Neural progenitor cell (in vitro differentiated cells): ENCODE measurements at regions not wholly inside any gene's neighbourhood (a gene's known extent, or its start where the extent isn't known, plus 50 kb on each side); places are given as distances from the start of the nearest gene placed in this dataset.
A peak's percentile ranks its signal among the peaks of the same experiment; 100 is the strongest.

Experiments used
- DNase-seq: peaks from one replicate; pipeline ENCODE4 v3.0.0-alpha.2; 2016; ENCODE audit warnings: low spot score
- H2AFZ ChIP-seq: fragments of 200-600 bp; sonication (generic); replicated peaks from 2 replicates; pipeline ENCODE4 v1.6.1; 2016; ENCODE audit warnings: antibody characterized with exemption
- H3F3A ChIP-seq: fragments of 200-600 bp; sonication (generic); 2 replicates; pipeline ENCODE4 v1.6.1; 2016; ENCODE audit warnings: antibody characterized with exemption, low read depth
- H3K27ac ChIP-seq: fragments of 200-600 bp; sonication (generic); 2 replicates; pipeline ENCODE4 v1.5.1; 2016; ENCODE audit warnings: mild to moderate bottlenecking
- H3K27me3 ChIP-seq: fragments of 200-600 bp; sonication (generic); 2 replicates; pipeline ENCODE4 v1.6.1; 2016; ENCODE audit warnings: mild to moderate bottlenecking, moderate library complexity
- H3K36me3 ChIP-seq: fragments of 200-600 bp; sonication (generic); 2 replicates; pipeline ENCODE4 v1.5.1; 2016
- H3K4me1 ChIP-seq: fragments of 200-600 bp; sonication (generic); 2 replicates; pipeline ENCODE4 v1.6.1; 2016; ENCODE audit warnings: mixed run types
- H3K4me2 ChIP-seq: fragments of 200-600 bp; sonication (generic); 2 replicates; pipeline ENCODE4 v1.6.1; 2016
- H3K4me3 ChIP-seq: fragments of 200-600 bp; sonication (generic); 2 replicates; pipeline ENCODE4 v1.5.1; 2016
- H3K79me2 ChIP-seq: fragments of 200-600 bp; sonication (generic); 2 replicates; pipeline ENCODE4 v1.6.1; 2016; ENCODE audit warnings: low read depth
- H3K9ac ChIP-seq: fragments of 200-600 bp; sonication (generic); 2 replicates; pipeline ENCODE4 v1.6.1; 2016
- H3K9me3 ChIP-seq: fragments of 200-600 bp; sonication (generic); 2 replicates; pipeline ENCODE4 v1.5.1; 2016; ENCODE audit warnings: low read depth
- H4K20me1 ChIP-seq: fragments of 200-600 bp; sonication (generic); 2 replicates; pipeline ENCODE4 v1.6.1; 2016; ENCODE audit warnings: low read depth
- H3K27ac Mint-ChIP-seq: 3 replicates; pipeline ENCODE4 v1.8.0; 2021; ENCODE audit warnings: mixed read lengths
- H3K27me3 Mint-ChIP-seq: 2 replicates; pipeline ENCODE4 v1.8.0; 2022; ENCODE audit warnings: low read depth, mild to moderate bottlenecking, inconsistent platforms, moderate library complexity, mixed read lengths; ENCODE audit not compliant: insufficient read depth
- H3K36me3 Mint-ChIP-seq: 3 replicates; pipeline ENCODE4 v1.8.0; 2021; ENCODE audit warnings: mixed read lengths
- H3K4me1 Mint-ChIP-seq: 3 replicates; pipeline ENCODE4 v1.8.0; 2021; ENCODE audit warnings: mixed read lengths
- H3K4me3 Mint-ChIP-seq: 3 replicates; pipeline ENCODE4 v1.8.0; 2021; ENCODE audit warnings: mild to moderate bottlenecking, moderate library complexity, mixed read lengths
- H3K9me3 Mint-ChIP-seq: 3 replicates; pipeline ENCODE4 v1.8.0; 2020; ENCODE audit warnings: mixed read lengths
- CTCF ChIP-seq: fragments of 200-600 bp; sonication (generic); IDR thresholded peaks from 2 replicates; pipeline ENCODE4 v1.5.1; 2017; ENCODE audit warnings: antibody characterized with exemption, mild to moderate bottlenecking
- EZH2 ChIP-seq: fragments of 200-600 bp; sonication (generic); IDR thresholded peaks from 2 replicates; pipeline ENCODE4 v1.6.1; 2017; ENCODE audit warnings: antibody characterized with exemption, mild to moderate bottlenecking, moderate library complexity
- EZH2phosphoT487 ChIP-seq: fragments of 200-600 bp; sonication (generic); IDR thresholded peaks from 2 replicates; pipeline ENCODE4 v1.6.1; 2017; ENCODE audit warnings: antibody characterized with exemption

- H4K20me1 ChIP-seq: no peaks in the 10 kb centered on the region
- no peaks in the 10 kb centered on the region for H3F3A ChIP-seq
- H3K9me3 Mint-ChIP-seq: no peaks in the 10 kb centered on the region
- no peak overlapping the region for H3K27ac ChIP-seq
- TF ChIP-seq EZH2phosphoT487 (no peak), CTCF (no peak), EZH2 (no peak)
- no peak overlapping the region for H3K9ac ChIP-seq
- H3K27me3 Mint-ChIP-seq: no peaks in the 10 kb centered on the region
- no peaks in the 10 kb centered on the region for H3K36me3 Mint-ChIP-seq
- H3K4me1 ChIP-seq: no peaks in the 10 kb centered on the region
- no peaks in the 10 kb centered on the region for H3K36me3 ChIP-seq
- H3K27me3 ChIP-seq: no peaks in the 10 kb centered on the region
- no peaks in the 10 kb centered on the region for H3K79me2 ChIP-seq
- no peak overlapping the region for H2AFZ ChIP-seq
- H3K4me2 ChIP-seq: no peak overlapping the region
- H3K4me3 Mint-ChIP-seq: no peak overlapping the region
- peaks cover 3% of the 10 kb centered on the region for H3K4me1 Mint-ChIP-seq
- H3K27ac Mint-ChIP-seq: no peak overlapping the region
- DNase-seq: no peak
- no peak overlapping the region for H3K4me3 ChIP-seq
- no peaks in the 10 kb centered on the region for H3K9me3 ChIP-seq
Observed at GRCh38 chr3:81244231-81244630, 517.2 kb downstream of the GBE1 start.

GRCh38 chr3:81242871-81243270 is 518.6 kb downstream of the GBE1 start:
- no peaks in the 10 kb centered on the region for H3K27me3 ChIP-seq
- Mint-ChIP-seq H3K27me3 (no peaks in the 10 kb centered on the region), H3K9me3 (no peaks in the 10 kb centered on the region), H3K36me3 (no peaks in the 10 kb centered on the region), H3K27ac (no peak overlapping the region), H3K4me3 (no peak overlapping the region), H3K4me1 (peaks cover 3% of the 10 kb centered on the region)
- H3K4me2 ChIP-seq: no peak overlapping the region
- H3F3A ChIP-seq: no peaks in the 10 kb centered on the region
- H3K4me1 ChIP-seq: no peaks in the 10 kb centered on the region
- no peak overlapping the region for H3K4me3 ChIP-seq
- no peaks in the 10 kb centered on the region for H3K79me2 ChIP-seq
- no peaks in the 10 kb centered on the region for H3K36me3 ChIP-seq
- H3K27ac ChIP-seq: no peak overlapping the region
- H4K20me1 ChIP-seq: no peaks in the 10 kb centered on the region
- H3K9ac ChIP-seq: no peak overlapping the region
- H3K9me3 ChIP-seq: no peaks in the 10 kb centered on the region
- no peak overlapping the region for H2AFZ ChIP-seq
- TF ChIP-seq CTCF (peak; percentile 46), EZH2 (no peak)
- no peak for DNase-seq

- H4K20me1 ChIP-seq: no peaks in the 10 kb centered on the region
- no peak overlapping the region for H3K27ac Mint-ChIP-seq
- H3F3A ChIP-seq: no peaks in the 10 kb centered on the region
- H3K4me1 ChIP-seq: no peaks in the 10 kb centered on the region
- H3K4me1 Mint-ChIP-seq: peaks cover 3% of the 10 kb centered on the region
- H3K27me3 Mint-ChIP-seq: no peaks in the 10 kb centered on the region
- H3K4me2 ChIP-seq: no peak overlapping the region
- no peak for DNase-seq
- no peak overlapping the region for H3K27ac ChIP-seq
- H3K4me3 ChIP-seq: no peak overlapping the region
- H3K9me3 Mint-ChIP-seq: no peaks in the 10 kb centered on the region
- H3K36me3 ChIP-seq: no peaks in the 10 kb centered on the region
- H3K36me3 Mint-ChIP-seq: no peaks in the 10 kb centered on the region
- H3K9ac ChIP-seq: no peak overlapping the region
- no peak overlapping the region for H3K4me3 Mint-ChIP-seq
- no peak overlapping the region for H2AFZ ChIP-seq
- H3K9me3 ChIP-seq: no peaks in the 10 kb centered on the region
- H3K79me2 ChIP-seq: no peaks in the 10 kb centered on the region
- no peak for TF ChIP-seq EZH2
- no peak for TF ChIP-seq EZH2phosphoT487
- TF ChIP-seq CTCF: no peak
- H3K27me3 ChIP-seq: no peaks in the 10 kb centered on the region
Observed at GRCh38 chr3:81237181-81237580, 524.3 kb downstream of the GBE1 start.

- Mint-ChIP-seq H3K27me3 (no peaks in the 10 kb centered on the region), H3K36me3 (no peaks in the 10 kb centered on the region), H3K9me3 (no peaks in the 10 kb centered on the region), H3K4me1 (no peaks in the 10 kb centered on the region), H3K27ac (no peak overlapping the region), H3K4me3 (no peak overlapping the region)
- no peak overlapping the region for H3K27ac ChIP-seq
- no peak overlapping the region for H3K4me3 ChIP-seq
- H2AFZ ChIP-seq: no peak overlapping the region
- no peaks in the 10 kb centered on the region for H3K27me3 ChIP-seq
- H3F3A ChIP-seq: no peaks in the 10 kb centered on the region
- H3K9me3 ChIP-seq: no peaks in the 10 kb centered on the region
- no peaks in the 10 kb centered on the region for H3K4me1 ChIP-seq
- no peaks in the 10 kb centered on the region for H4K20me1 ChIP-seq
- no peaks in the 10 kb centered on the region for H3K79me2 ChIP-seq
- peak; percentile 37 for DNase-seq
- H3K36me3 ChIP-seq: no peaks in the 10 kb centered on the region
- TF ChIP-seq EZH2: no peak
- peak; percentile 62 for TF ChIP-seq CTCF
- TF ChIP-seq EZH2phosphoT487: no peak
- H3K4me2 ChIP-seq: no peak overlapping the region
- no peak overlapping the region for H3K9ac ChIP-seq
Observed at GRCh38 chr3:81218023-81218422, 543.4 kb downstream of the GBE1 start.
